GM23338 (cell line): ENCODE measurements at regions not wholly inside any gene's neighbourhood (a gene's known extent, or its start where the extent isn't known, plus 50 kb on each side); places are given as distances from the start of the nearest gene placed in this dataset.

ENCODE experiments used
- ATAC-seq: fragments of 200-7000 bp; cut with Tn5 transposase; 3 replicates; pipeline ENCODE4 v1.9.1; 2020
- DNase-seq: peaks from one replicate; pipeline ENCODE4 v3.0.0-alpha.2; 2015; ENCODE audit warnings: low spot score
- H2AFZ ChIP-seq: fragments of 200-600 bp; sonication (generic); 2 replicates; pipeline ENCODE4 v1.8.0; 2016; ENCODE audit warnings: antibody characterized with exemption, mild to moderate bottlenecking, moderate library complexity
- H3F3A ChIP-seq: fragments of 200-600 bp; sonication (generic); replicated peaks from 2 replicates; pipeline ENCODE4 v1.8.0; 2017; ENCODE audit warnings: antibody characterized with exemption, mixed run types, low read depth
- H3K27ac ChIP-seq: fragments of 200-600 bp; sonication (generic); 2 replicates; pipeline ENCODE4 v1.6.1; 2016; ENCODE audit warnings: low read depth
- H3K27me3 ChIP-seq: fragments of 200-600 bp; sonication (generic); 2 replicates; pipeline ENCODE4 v1.8.0; 2016; ENCODE audit warnings: mild to moderate bottlenecking, mixed run types, moderate library complexity; ENCODE audit not compliant: insufficient read depth
- H3K36me3 ChIP-seq: fragments of 200-600 bp; sonication (generic); 2 replicates; pipeline ENCODE4 v1.8.0; 2016; ENCODE audit warnings: mild to moderate bottlenecking; ENCODE audit not compliant: insufficient read depth
- H3K4me1 ChIP-seq: fragments of 200-600 bp; sonication (generic); 2 replicates; pipeline ENCODE4 v1.8.0; 2016; ENCODE audit warnings: mild to moderate bottlenecking, moderate library complexity; ENCODE audit not compliant: insufficient read depth
- H3K4me2 ChIP-seq: fragments of 200-600 bp; sonication (generic); 2 replicates; pipeline ENCODE4 v1.7.1; 2017; ENCODE audit warnings: mixed run types
- H3K4me3 ChIP-seq: fragments of 200-600 bp; sonication (generic); 2 replicates; pipeline ENCODE4 v1.6.1; 2016; ENCODE audit warnings: mixed run types
- H3K79me2 ChIP-seq: fragments of 200-600 bp; sonication (generic); replicated peaks from 2 replicates; pipeline ENCODE4 v1.8.0; 2017; ENCODE audit warnings: mild to moderate bottlenecking; ENCODE audit not compliant: insufficient read depth
- H3K9me2 ChIP-seq: fragments of 200-600 bp; sonication (generic); 2 replicates; pipeline ENCODE4 v1.8.0; 2017; ENCODE audit not compliant: insufficient read depth
- H4K20me1 ChIP-seq: fragments of 200-600 bp; sonication (generic); replicated peaks from 2 replicates; pipeline ENCODE4 v1.8.0; 2017; ENCODE audit warnings: mild to moderate bottlenecking; ENCODE audit not compliant: insufficient read depth
- H3K27ac Mint-ChIP-seq: 2 replicates; pipeline ENCODE4 v1.8.0; 2020; ENCODE audit warnings: inconsistent platforms, mild to moderate bottlenecking, moderate library complexity, mixed read lengths
- H3K27me3 Mint-ChIP-seq: 3 replicates; pipeline ENCODE4 v1.8.0; 2022; ENCODE audit warnings: low read depth, mild to moderate bottlenecking, moderate library complexity, mixed read lengths, inconsistent platforms; ENCODE audit not compliant: insufficient read depth, poor library complexity
- H3K36me3 Mint-ChIP-seq: 3 replicates; pipeline ENCODE4 v1.8.0; 2021; ENCODE audit warnings: low read depth, mild to moderate bottlenecking, inconsistent platforms, moderate library complexity, mixed read lengths
- H3K4me1 Mint-ChIP-seq: 3 replicates; pipeline ENCODE4 v1.8.0; 2020; ENCODE audit warnings: mild to moderate bottlenecking, inconsistent platforms, mixed read lengths
- H3K4me3 Mint-ChIP-seq: 3 replicates; pipeline ENCODE4 v1.8.0; 2021; ENCODE audit warnings: moderate library complexity, mild to moderate bottlenecking, inconsistent platforms, mixed read lengths
- H3K9me3 Mint-ChIP-seq: 3 replicates; pipeline ENCODE4 v1.8.0; 2020; ENCODE audit warnings: moderate library complexity, mild to moderate bottlenecking, inconsistent platforms, mixed read lengths
- CREB1 ChIP-seq: fragments of 250-450 bp; sonication (Bioruptor Pico); IDR thresholded peaks from 2 replicates; pipeline ENCODE4 v1.5.0; 2020; ENCODE audit warnings: low read depth, mild to moderate bottlenecking, moderate library complexity
- CTCF ChIP-seq, 2 experiments: fragments of 200-600 bp in 1 of 2; sonication (generic) in 1 of 2; conservative IDR thresholded peaks; 2 replicates each; pipeline versions ENCODE4 v1.5.1 to v1.6.1; 2016 to 2017; ENCODE audit warnings: antibody characterized with exemption in 2 of 2, low read depth in 2 of 2, mild to moderate bottlenecking in 2 of 2, moderate library complexity in 1 of 2
- ETS1 ChIP-seq: IDR thresholded peaks from 2 replicates; pipeline ENCODE4 v1.6.1; 2016; ENCODE audit warnings: antibody characterized with exemption
- EZH2 ChIP-seq: fragments of 200-600 bp; sonication (generic); IDR thresholded peaks from one replicate; pipeline ENCODE4 v1.8.0; 2017; ENCODE audit warnings: antibody characterized with exemption, mild to moderate bottlenecking, low read depth; ENCODE audit not compliant: unreplicated experiment
- EZH2phosphoT487 ChIP-seq: fragments of 200-600 bp; sonication (generic); IDR thresholded peaks from one replicate; pipeline ENCODE4 v1.8.1; 2018; ENCODE audit warnings: antibody characterized with exemption; ENCODE audit not compliant: unreplicated experiment
- JUNB ChIP-seq: IDR thresholded peaks from one replicate; pipeline ENCODE4 v1.6.1; 2016; ENCODE audit warnings: antibody characterized with exemption; ENCODE audit not compliant: unreplicated experiment
- NANOG ChIP-seq: IDR thresholded peaks from 2 replicates; pipeline ENCODE4 v1.6.1; 2016; ENCODE audit warnings: antibody characterized with exemption, borderline replicate concordance
- POLR2AphosphoS5 ChIP-seq: IDR thresholded peaks from 2 replicates; pipeline ENCODE4 v1.6.1; 2016; ENCODE audit warnings: antibody characterized with exemption, low read depth
- REST ChIP-seq: IDR thresholded peaks from one replicate; pipeline ENCODE4 v1.6.1; 2018; ENCODE audit warnings: antibody characterized with exemption; ENCODE audit not compliant: unreplicated experiment
- STAT1 ChIP-seq: IDR thresholded peaks from one replicate; pipeline ENCODE4 v1.6.1; 2016; ENCODE audit warnings: antibody characterized with exemption; ENCODE audit not compliant: unreplicated experiment
- ZNF114 ChIP-seq: fragments of 250-450 bp; sonication (Bioruptor Pico); IDR thresholded peaks from 2 replicates; pipeline ENCODE4 v1.5.0; 2020; ENCODE audit warnings: mild to moderate bottlenecking, moderate library complexity
- ZNF331 ChIP-seq: fragments of 250-450 bp; sonication (Bioruptor Pico); IDR thresholded peaks from 2 replicates; pipeline ENCODE4 v1.5.0; 2020; ENCODE audit warnings: low read depth, mild to moderate bottlenecking, moderate library complexity
- ZNF462 ChIP-seq: fragments of 250-450 bp; sonication (Bioruptor Pico); IDR thresholded peaks from 2 replicates; pipeline ENCODE4 v1.5.0; 2020; ENCODE audit warnings: mild to moderate bottlenecking, moderate library complexity

GRCh38 chr12:115228434-115228833 is 544.5 kb upstream of the TBX3 start:
- no peak for ATAC-seq
- H3K9me3 Mint-ChIP-seq, result no peaks in the 10 kb centered on the region
- no peak for TF ChIP-seq JUNB
- no peak for TF ChIP-seq EZH2
- TF ChIP-seq ZNF331 (CRISPR knock-in tag), result no peak
- TF ChIP-seq CTCF (conservative IDR thresholded peaks at IDR 0.05; ENCODE audit: low read depth in 2 of 2), result no peak
- TF ChIP-seq CREB1 (CRISPR knock-in tag), result no peak
- TF ChIP-seq POLR2AphosphoS5, result no peak
- TF ChIP-seq NANOG, result no peak
- TF ChIP-seq ETS1, result no peak
- no peak for TF ChIP-seq EZH2phosphoT487
- TF ChIP-seq STAT1, result no peak
- TF ChIP-seq ZNF114 (CRISPR knock-in tag), result no peak
- TF ChIP-seq ZNF462 (CRISPR knock-in tag), result no peak
- TF ChIP-seq REST, result no peak
- H3K9me2 ChIP-seq, result no peaks in the 10 kb centered on the region
- no peaks in the 10 kb centered on the region for H3K27me3 ChIP-seq
- no peak overlapping the region for H3K4me3 Mint-ChIP-seq
- H3K4me3 ChIP-seq, result no peak overlapping the region
- H3F3A ChIP-seq, result no peaks in the 10 kb centered on the region
- H3K4me1 Mint-ChIP-seq, result no peaks in the 10 kb centered on the region
- no peak overlapping the region for H2AFZ ChIP-seq
- no peaks in the 10 kb centered on the region for H3K36me3 Mint-ChIP-seq
- H3K27ac Mint-ChIP-seq, result no peak overlapping the region
- H3K27me3 Mint-ChIP-seq, result peaks cover 3% of the 10 kb centered on the region
- H3K4me1 ChIP-seq, result no peaks in the 10 kb centered on the region
- no peak for DNase-seq
- no peak overlapping the region for H3K4me2 ChIP-seq
- H3K27ac ChIP-seq, result no peak overlapping the region
- H3K79me2 ChIP-seq, result no peaks in the 10 kb centered on the region
- H4K20me1 ChIP-seq, result no peaks in the 10 kb centered on the region
- H3K36me3 ChIP-seq, result no peaks in the 10 kb centered on the region
